A549 (cell line): ENCODE measurements at regions not wholly inside any gene's neighbourhood (a gene's known extent, or its start where the extent isn't known, plus 50 kb on each side); places are given as distances from the start of the nearest gene placed in this dataset.

Source experiments
- ATAC-seq, 2 experiments: fragments of 200-7000 bp in 1 of 2; fragments of >200 bp in 1 of 2; cut with Nextera tagmentation in 1 of 2; cut with Tn5 transposase in 1 of 2; 3 replicates each; pipeline versions ENCODE4 v1.8.0 to v1.9.1; 2018 to 2020; ENCODE audit warnings: mild to moderate bottlenecking in 1 of 2, moderate library complexity in 1 of 2
- CTCF ChIA-PET: fragments of 300-600 bp; sonication (Branson Sonifier 250); formaldehyde crosslinking; extraction: SDS; loops from one replicate; lab custom pipeline; 2021; ENCODE audit warnings: antibody characterized with exemption, inconsistent platforms; lab: Yijun Ruan, JAX
- POLR2A ChIA-PET: fragments of 350-600 bp; formaldehyde crosslinking; extraction: SDS; loops from one replicate; lab custom pipeline; 2021; ENCODE audit warnings: antibody characterized with exemption, inconsistent platforms; lab: Yijun Ruan, JAX
- DNase-seq, 2 experiments: peaks; one replicate each; pipeline versions ENCODE4 v3.0.0 to v3.0.0-alpha.2; 2011 to 2016; ENCODE audit warnings: low read depth in 1 of 2, low spot score in 1 of 2
- FAIRE-seq: peaks from 2 replicates; lab custom pipeline; 2011; peaks lifted over from hg19 to GRCh38; lab: Jason Lieb, UNC
- H3K27ac ChIP-seq, 2 experiments: fragments of >200 bp; sonication (Bioruptor Twin); formaldehyde crosslinking; 3 replicates each; pipeline ENCODE4 v1.5.1; 2016 to 2017
- H3K4me1 ChIP-seq: fragments of >200 bp; sonication (Bioruptor Twin); formaldehyde crosslinking; 3 replicates; pipeline ENCODE4 v1.6.1; 2016
- H3K4me2 ChIP-seq: fragments of >200 bp; sonication (Bioruptor Twin); formaldehyde crosslinking; 3 replicates; pipeline ENCODE4 v1.6.1; 2016
- H3K4me3 ChIP-seq: fragments of >200 bp; sonication (Bioruptor Twin); formaldehyde crosslinking; 3 replicates; pipeline ENCODE4 v1.5.1; 2016
- H3K9me3 ChIP-seq: fragments of >200 bp; sonication (Bioruptor Twin); formaldehyde crosslinking; 3 replicates; pipeline ENCODE4 v1.6.1; 2016
- ATOH8 ChIP-seq: fragments of 250-450 bp; sonication (Bioruptor Pico); IDR thresholded peaks from 2 replicates; pipeline ENCODE4 v1.5.0; 2020; ENCODE audit warnings: low read depth, mild to moderate bottlenecking, moderate library complexity
- BHLHE40 ChIP-seq: IDR thresholded peaks from 2 replicates; pipeline ENCODE4 v1.6.1; 2012; ENCODE audit warnings: low read depth, low read length, inconsistent platforms
- CEBPB ChIP-seq, 2 experiments: fragments of >200 bp in 1 of 2; sonication (Bioruptor Twin) in 1 of 2; formaldehyde crosslinking in 1 of 2; IDR thresholded peaks; 2 replicates each; pipeline ENCODE4 v1.6.1; 2012 to 2016
- CHD2 ChIP-seq: fragments of 150-350 bp; IDR thresholded peaks from 2 replicates; pipeline ENCODE4 v1.6.1; 2014; ENCODE audit warnings: low read length; ENCODE audit not compliant: partially characterized antibody
- CHD4 ChIP-seq: fragments of 200-600 bp; sonication (generic); IDR thresholded peaks from 2 replicates; pipeline ENCODE4 v1.6.1; 2016; ENCODE audit warnings: antibody characterized with exemption, mild to moderate bottlenecking, borderline replicate concordance
- EHF ChIP-seq: fragments of 250-450 bp; sonication (Bioruptor Pico); IDR thresholded peaks from 2 replicates; pipeline ENCODE4 v1.5.0; 2020; ENCODE audit warnings: mild to moderate bottlenecking
- ELK1 ChIP-seq: fragments of 150-350 bp; IDR thresholded peaks from 2 replicates; pipeline ENCODE4 v1.6.1; 2014; ENCODE audit warnings: low read depth, mild to moderate bottlenecking, low read length
- EP300 ChIP-seq, 2 experiments: fragments of >200 bp; sonication (Bioruptor Twin); formaldehyde crosslinking; IDR thresholded peaks; 2 replicates in 1 of 2; 3 replicates in 1 of 2; pipeline ENCODE4 v1.6.1; 2016 to 2017
- ESRRA ChIP-seq: fragments of 150-350 bp; IDR thresholded peaks from 2 replicates; pipeline ENCODE4 v1.6.1; 2014; ENCODE audit warnings: mild to moderate bottlenecking, low read length, borderline replicate concordance
- FOSL2 ChIP-seq, 2 experiments: fragments of 450-650 bp in 1 of 2; fragments of >200 bp in 1 of 2; sonication (Bioruptor Twin) in 1 of 2; formaldehyde crosslinking; IDR thresholded peaks; 2 replicates each; pipeline versions ENCODE4 v1.5.0 to v1.6.1; 2016 to 2020; ENCODE audit warnings: mild to moderate bottlenecking in 1 of 2, moderate library complexity in 1 of 2
- FOXS1 ChIP-seq: fragments of 250-450 bp; sonication (Bioruptor Pico); IDR thresholded peaks from 2 replicates; pipeline ENCODE4 v1.5.0; 2020; ENCODE audit warnings: mild to moderate bottlenecking, moderate library complexity
- GATA3 ChIP-seq: IDR thresholded peaks from 2 replicates; pipeline ENCODE4 v1.6.1; 2012; ENCODE audit warnings: borderline replicate concordance
- HOXB5 ChIP-seq: fragments of 250-450 bp; sonication (Bioruptor Pico); IDR thresholded peaks from 2 replicates; pipeline ENCODE4 v1.5.0; 2020; ENCODE audit warnings: mild to moderate bottlenecking, moderate library complexity
- JUN ChIP-seq, 2 experiments: fragments of >200 bp; sonication (Bioruptor Twin); formaldehyde crosslinking; IDR thresholded peaks; 2 replicates in 1 of 2; 3 replicates in 1 of 2; pipeline ENCODE4 v1.6.1; 2016 to 2017
- JUNB ChIP-seq: fragments of >200 bp; sonication (Bioruptor Twin); formaldehyde crosslinking; IDR thresholded peaks from 2 replicates; pipeline ENCODE4 v1.6.1; 2016
- KDM1A ChIP-seq: fragments of 200-600 bp; sonication (generic); IDR thresholded peaks from 2 replicates; pipeline ENCODE4 v1.6.1; 2016; ENCODE audit warnings: low read depth, mild to moderate bottlenecking
- MAFK ChIP-seq: fragments of 450-650 bp; IDR thresholded peaks from 2 replicates; pipeline ENCODE4 v1.6.1; 2014; ENCODE audit not compliant: partially characterized antibody
- NPAS2 ChIP-seq: fragments of 250-450 bp; sonication (Bioruptor Pico); IDR thresholded peaks from 2 replicates; pipeline ENCODE4 v1.8.0; 2022; ENCODE audit warnings: mild to moderate bottlenecking, moderate library complexity, borderline replicate concordance
- NR3C1 ChIP-seq: fragments of >200 bp; sonication (Bioruptor Twin); formaldehyde crosslinking; IDR thresholded peaks from 3 replicates; pipeline ENCODE4 v1.6.1; 2017
- PBX3 ChIP-seq: IDR thresholded peaks from 2 replicates; pipeline ENCODE4 v1.6.1; 2012
- PHF8 ChIP-seq: fragments of 200-600 bp; sonication (generic); IDR thresholded peaks from 2 replicates; pipeline ENCODE4 v1.6.1; 2016; ENCODE audit warnings: low read depth, mild to moderate bottlenecking, antibody characterized with exemption, moderate library complexity, borderline replicate concordance
- POLR2A ChIP-seq: IDR thresholded peaks from 2 replicates; pipeline ENCODE4 v1.6.1; 2012; ENCODE audit warnings: mild to moderate bottlenecking, low read length
- POLR2AphosphoS2 ChIP-seq: conservative IDR thresholded peaks from 2 replicates; pipeline ENCODE4 v1.6.1; 2012; ENCODE audit warnings: low read length, improper control_type of control experiment, inconsistent platforms
- RAD21 ChIP-seq, 2 experiments: fragments of >200 bp in 1 of 2; sonication (Bioruptor Twin) in 1 of 2; formaldehyde crosslinking in 1 of 2; IDR thresholded peaks in 1 of 2; conservative IDR thresholded peaks in 1 of 2; 2 replicates in 1 of 2; 3 replicates in 1 of 2; pipeline ENCODE4 v1.6.1; 2012 to 2018; ENCODE audit warnings: inconsistent platforms in 1 of 2
- RARB ChIP-seq: fragments of 250-450 bp; sonication (Bioruptor Pico); IDR thresholded peaks from 2 replicates; pipeline ENCODE4 v1.8.0; 2021; ENCODE audit warnings: mild to moderate bottlenecking, moderate library complexity
- REST ChIP-seq: fragments of 200-600 bp; sonication (generic); IDR thresholded peaks from 2 replicates; pipeline ENCODE4 v1.6.1; 2016; ENCODE audit warnings: antibody characterized with exemption, mild to moderate bottlenecking, moderate library complexity
- TFCP2L1 ChIP-seq: fragments of 250-450 bp; sonication (Bioruptor Pico); IDR thresholded peaks from 2 replicates; pipeline ENCODE4 v1.5.0; 2021; ENCODE audit warnings: mild to moderate bottlenecking
- USF2 ChIP-seq: fragments of 450-650 bp; IDR thresholded peaks from 2 replicates; pipeline ENCODE4 v1.6.1; 2014; ENCODE audit warnings: antibody characterized with exemption
- WGBS: methylation state at CpG from one replicate; pipeline ENCODE4 v1.1.6; 2017; ENCODE audit errors: missing lambda C conversion rate; 5-methylcytosine and 5-hydroxymethylcytosine counted together

GRCh38 chr10:3852147-3852904, 67.3 kb upstream of the KLF6 start (continued):
- TF ChIP-seq NR3C1 (no peak; the same call in 2 of the 3 replicates), RARB (CRISPR knock-in tag) (no peak), BHLHE40 (no peak), EP300 (IDR thresholded peaks at IDR 0.05) (peak; percentile 87 to 90; a peak in 4 of 5 replicates)

GRCh38 chr10:3850999-3851937, 66.3 kb upstream of the KLF6 start:
- WGBS: 51% methylated on average over 9 of the region's 9 CpGs
- Histone ChIP-seq H3K4me2 (peak overlapping the region; percentile 77), H3K4me1 (peaks cover 52% of the 10 kb centered on the region), H3K27ac (peak overlapping the region; percentile 92 to 94), H3K4me3 (peak overlapping the region; percentile 10; the same call in 1 of the 3 replicates), H3K9me3 (no peaks in the 10 kb centered on the region)
- ATAC-seq: peak; percentile 60 to 70
- CTCF ChIA-PET: interaction anchor here (0.6 to 3.1 kb wide), 12 partner anchors 17 to 964 kb away, joined by 3 to 12 read pairs (median 4); no protein-coding TSS in a partner anchor
- FAIRE-seq: peak; percentile 32
- POLR2A ChIA-PET: interaction anchor here (0.5 to 3.1 kb wide), 10 partner anchors 22 to 506 kb away, joined by 4 to 79 read pairs (median 10); partner anchors contain the start of gene KLF6
- peak; percentile 64 to 83 for DNase-seq
- TF ChIP-seq JUNB: peak; percentile 29; the same call in 1 of the 2 replicates
- TF ChIP-seq HOXB5 (CRISPR knock-in tag): no peak
- TF ChIP-seq CEBPB (IDR thresholded peaks at IDR 0.05): peak in 1 of 2 experiments; percentile 57; a peak in 3 of 4 replicates
- TF ChIP-seq ATOH8 (CRISPR knock-in tag): no peak
- TF ChIP-seq REST: no peak
- no peak for TF ChIP-seq EHF (CRISPR knock-in tag)
- TF ChIP-seq POLR2A: no peak
- peak; percentile 18 to 21; a peak in 3 of 5 replicates for TF ChIP-seq RAD21 (conservative IDR thresholded peaks at IDR 0.05 in 1 of 2, IDR thresholded peaks at IDR 0.05 in 1 of 2)
- TF ChIP-seq MAFK: peak; percentile 97
- TF ChIP-seq NPAS2: no peak
- no peak for TF ChIP-seq RARB (CRISPR knock-in tag)
- TF ChIP-seq CHD4: no peak
- no peak for TF ChIP-seq USF2
- no peak for TF ChIP-seq POLR2AphosphoS2
- TF ChIP-seq CHD2: no peak
- no peak for TF ChIP-seq JUN (IDR thresholded peaks at IDR 0.05)
- no peak for TF ChIP-seq FOSL2 (IDR thresholded peaks at IDR 0.05)
- peak; percentile 82 for TF ChIP-seq FOSL2 (CRISPR knock-in tag; IDR thresholded peaks at IDR 0.05)
- TF ChIP-seq PHF8: no peak
- TF ChIP-seq PBX3: no peak
- no peak for TF ChIP-seq KDM1A
- TF ChIP-seq EP300 (IDR thresholded peaks at IDR 0.05): peak; percentile 15 to 20; a peak in 1 of 5 replicates
- no peak for TF ChIP-seq NR3C1
- no peak for TF ChIP-seq ELK1
- TF ChIP-seq ESRRA: no peak
- TF ChIP-seq GATA3: no peak; the same call in 1 of the 2 replicates
- TF ChIP-seq FOXS1 (CRISPR knock-in tag): no peak
- TF ChIP-seq TFCP2L1 (CRISPR knock-in tag): no peak
